CD14-positive monocyte (primary cell): ENCODE measurements at regions not wholly inside any gene's neighbourhood (a gene's known extent, or its start where the extent isn't known, plus 50 kb on each side); places are given as distances from the start of the nearest gene placed in this dataset.

Source experiments
- DNase-seq, 3 donors: peaks; one replicate each; pipeline ENCODE4 v3.0.0-alpha.2; 2011 to 2022
- H2AFZ ChIP-seq: 2 replicates; pipeline ENCODE4 v1.6.0; 2012; ENCODE audit warnings: mild to moderate bottlenecking, low read depth, low read length, inconsistent platforms; ENCODE audit not compliant: insufficient read depth, poor library complexity, severe bottlenecking
- H3K27ac ChIP-seq, 2 donors: 1 replicate in 1 of 2; 2 replicates in 1 of 2; pipeline ENCODE4 v1.5.1; 2012 to 2013; ENCODE audit warnings: low read length in 2 of 2, control low read depth in 1 of 2, inconsistent platforms in 1 of 2, low read depth in 1 of 2, mild to moderate bottlenecking in 1 of 2
- H3K27me3 ChIP-seq, 2 donors: one replicate each; pipeline versions ENCODE4 v1.6.0 to v1.6.1; 2011 to 2013; ENCODE audit warnings: low read length in 2 of 2; ENCODE audit not compliant: control insufficient read depth in 2 of 2, insufficient read depth in 2 of 2
- H3K36me3 ChIP-seq, 2 donors: replicated peaks in 1 of 2; 1 replicate in 1 of 2; 2 replicates in 1 of 2; pipeline versions ENCODE4 v1.5.1 to v1.6.1; 2012 to 2013; ENCODE audit warnings: low read length in 2 of 2, control low read depth in 1 of 2, inconsistent platforms in 1 of 2, mild to moderate bottlenecking in 1 of 2; ENCODE audit not compliant: insufficient read depth in 2 of 2, control insufficient read depth in 1 of 2
- H3K4me1 ChIP-seq, 2 donors: 1 replicate in 1 of 2; 2 replicates in 1 of 2; pipeline versions ENCODE4 v1.5.1 to v1.6.1; 2012 to 2013; ENCODE audit warnings: low read length in 2 of 2, control low read depth in 1 of 2, inconsistent platforms in 1 of 2, mild to moderate bottlenecking in 1 of 2, moderate library complexity in 1 of 2; ENCODE audit not compliant: insufficient read depth in 2 of 2, control insufficient read depth in 1 of 2
- H3K4me2 ChIP-seq: replicated peaks from 2 replicates; pipeline ENCODE3; 2012; ENCODE audit warnings: low read length, moderate library complexity, mild to moderate bottlenecking; ENCODE audit not compliant: poor library complexity, severe bottlenecking; ENCODE audit errors: extremely low read depth
- H3K4me3 ChIP-seq, 3 experiments: fragments of 200-600 bp in 1 of 3; sonication (generic) in 1 of 3; replicated peaks in 1 of 3; 1 replicate in 2 of 3; 2 replicates in 1 of 3; pipeline ENCODE4 v1.5.1; 2011 to 2013; ENCODE audit warnings: low read length in 3 of 3, mild to moderate bottlenecking in 3 of 3, control low read depth in 2 of 3, low read depth in 2 of 3, inconsistent platforms in 1 of 3, moderate library complexity in 1 of 3
- H3K79me2 ChIP-seq: 2 replicates; pipeline ENCODE4 v1.6.0; 2012; ENCODE audit warnings: mild to moderate bottlenecking, control low read depth, inconsistent platforms, low read length, moderate library complexity; ENCODE audit not compliant: insufficient read depth
- H3K9ac ChIP-seq: 2 replicates; pipeline ENCODE4 v1.6.0; 2017; ENCODE audit warnings: low read length, mild to moderate bottlenecking; ENCODE audit not compliant: insufficient read depth, poor library complexity, severe bottlenecking
- H3K9me3 ChIP-seq, 2 donors: replicated peaks in 1 of 2; 1 replicate in 1 of 2; 2 replicates in 1 of 2; pipeline versions ENCODE4 v1.5.1 to v1.6.1; 2012 to 2013; ENCODE audit warnings: low read length in 2 of 2, control low read depth in 1 of 2; ENCODE audit not compliant: control insufficient read depth in 1 of 2, insufficient read depth in 1 of 2
- H4K20me1 ChIP-seq: 2 replicates; pipeline ENCODE4 v1.6.0; 2012; ENCODE audit warnings: mild to moderate bottlenecking, low read length, control low read depth, moderate library complexity; ENCODE audit not compliant: insufficient read depth
- H3K27ac Mint-ChIP-seq, 7 donors: one replicate each; pipeline ENCODE4 v1.8.0; 2020; ENCODE audit warnings: mild to moderate bottlenecking in 7 of 7, mixed read lengths in 7 of 7, moderate library complexity in 6 of 7, inconsistent platforms in 2 of 7
- H3K27me3 Mint-ChIP-seq, 3 donors: one replicate each; pipeline ENCODE4 v1.8.0; 2021 to 2022; ENCODE audit warnings: low read depth in 3 of 3, mild to moderate bottlenecking in 3 of 3, mixed read lengths in 3 of 3, moderate library complexity in 3 of 3, inconsistent platforms in 1 of 3
- H3K36me3 Mint-ChIP-seq, 2 donors: one replicate each; pipeline ENCODE4 v1.8.0; 2020; ENCODE audit warnings: mixed read lengths in 2 of 2, inconsistent platforms in 1 of 2, mild to moderate bottlenecking in 1 of 2
- H3K4me1 Mint-ChIP-seq: one replicate; pipeline ENCODE4 v1.8.0; 2020; ENCODE audit warnings: mild to moderate bottlenecking, mixed read lengths
- H3K4me3 Mint-ChIP-seq, 2 donors: one replicate each; pipeline ENCODE4 v1.8.0; 2020; ENCODE audit warnings: mild to moderate bottlenecking in 2 of 2, mixed read lengths in 2 of 2, moderate library complexity in 1 of 2
- H3K9me3 Mint-ChIP-seq, 7 donors: one replicate each; pipeline ENCODE4 v1.8.0; 2020 to 2022; ENCODE audit warnings: mixed read lengths in 7 of 7, mild to moderate bottlenecking in 6 of 7, moderate library complexity in 6 of 7, inconsistent platforms in 2 of 7
- WGBS: methylation state at CpG from one replicate; pipeline ENCODE4 v1.1.5; 2013; ENCODE audit warnings: missing lambda C conversion rate; ENCODE audit not compliant: insufficient coverage; 5-methylcytosine and 5-hydroxymethylcytosine counted together
- intact Hi-C, 2 donors: fragments of 100-400 bp; cut with micrococcal nuclease; formaldehyde crosslinking; loops; one replicate each; pipeline versions ENCODE4 v1.15.0 to v1.15.1; 2023
- TF ChIP-seq, protein P1 (sequence below): fragments of 200-600 bp; IDR thresholded peaks from one replicate; pipeline ENCODE4 v1.8.0; 2022; ENCODE audit warnings: antibody characterized with exemption, mild to moderate bottlenecking

DNA sequence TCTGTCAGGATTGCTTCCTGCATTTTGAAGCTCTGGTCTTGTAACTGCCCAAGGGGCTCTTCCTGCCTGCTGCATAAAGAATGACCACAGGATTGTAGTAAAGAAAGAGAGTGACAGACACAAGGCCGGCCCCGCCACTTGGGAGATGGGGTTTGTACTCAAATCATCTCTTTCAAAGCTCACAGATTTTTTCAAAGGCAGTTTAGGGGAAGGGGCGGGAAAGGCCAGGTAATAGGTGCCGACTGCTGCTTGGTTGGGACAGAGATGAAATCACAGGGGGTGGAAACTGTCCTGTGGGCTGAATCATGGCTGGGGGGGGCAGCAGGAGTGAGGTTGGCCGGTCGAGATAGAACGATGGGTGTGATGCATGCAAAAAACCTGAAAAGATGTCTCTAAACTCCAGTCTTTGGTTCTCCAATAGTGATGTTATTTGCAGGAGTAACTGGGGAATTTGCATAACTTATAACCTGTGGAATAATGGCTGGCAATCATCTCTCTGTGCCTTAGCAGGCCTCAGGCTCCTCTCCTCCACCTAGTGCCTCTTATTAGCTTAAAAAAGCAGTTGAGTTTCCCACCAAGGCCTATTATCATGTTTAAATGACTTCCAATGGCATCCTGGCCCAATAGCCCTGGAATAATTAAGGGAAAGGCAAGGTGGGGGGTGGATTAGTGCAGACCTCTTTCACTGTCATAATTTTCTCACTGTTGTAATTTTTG is 778.4 kb upstream of the FRG1 start:
- Histone ChIP-seq H3K4me2 (no peak overlapping the region), H2AFZ (no peak overlapping the region), H3K27ac (no peak overlapping the region), H4K20me1 (no peaks in the 10 kb centered on the region), H3K4me3 (no peak overlapping the region), H3K9me3 (no peaks in the 10 kb centered on the region), H3K36me3 (no peaks in the 10 kb centered on the region), H3K9ac (no peak overlapping the region), H3K4me1 (no peaks in the 10 kb centered on the region), H3K27me3 (no peaks in the 10 kb centered on the region), H3K79me2 (no peaks in the 10 kb centered on the region)
- Mint-ChIP-seq H3K4me3 (no peak overlapping the region), H3K4me1 (no peaks in the 10 kb centered on the region), H3K27me3 (no peaks in the 10 kb centered on the region), H3K9me3 (peaks cover 0 to 5% (median 0%) of the 10 kb centered on the region in 7 donors), H3K27ac (no peak overlapping the region), H3K36me3 (no peaks in the 10 kb centered on the region)
- TF ChIP-seq, protein P1, sequence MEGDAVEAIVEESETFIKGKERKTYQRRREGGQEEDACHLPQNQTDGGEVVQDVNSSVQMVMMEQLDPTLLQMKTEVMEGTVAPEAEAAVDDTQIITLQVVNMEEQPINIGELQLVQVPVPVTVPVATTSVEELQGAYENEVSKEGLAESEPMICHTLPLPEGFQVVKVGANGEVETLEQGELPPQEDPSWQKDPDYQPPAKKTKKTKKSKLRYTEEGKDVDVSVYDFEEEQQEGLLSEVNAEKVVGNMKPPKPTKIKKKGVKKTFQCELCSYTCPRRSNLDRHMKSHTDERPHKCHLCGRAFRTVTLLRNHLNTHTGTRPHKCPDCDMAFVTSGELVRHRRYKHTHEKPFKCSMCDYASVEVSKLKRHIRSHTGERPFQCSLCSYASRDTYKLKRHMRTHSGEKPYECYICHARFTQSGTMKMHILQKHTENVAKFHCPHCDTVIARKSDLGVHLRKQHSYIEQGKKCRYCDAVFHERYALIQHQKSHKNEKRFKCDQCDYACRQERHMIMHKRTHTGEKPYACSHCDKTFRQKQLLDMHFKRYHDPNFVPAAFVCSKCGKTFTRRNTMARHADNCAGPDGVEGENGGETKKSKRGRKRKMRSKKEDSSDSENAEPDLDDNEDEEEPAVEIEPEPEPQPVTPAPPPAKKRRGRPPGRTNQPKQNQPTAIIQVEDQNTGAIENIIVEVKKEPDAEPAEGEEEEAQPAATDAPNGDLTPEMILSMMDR: no peak
- no peak for DNase-seq
- intact Hi-C loops: no loop called here
- WGBS: 30% methylated on average over 5 of the region's 7 CpGs

DNA sequence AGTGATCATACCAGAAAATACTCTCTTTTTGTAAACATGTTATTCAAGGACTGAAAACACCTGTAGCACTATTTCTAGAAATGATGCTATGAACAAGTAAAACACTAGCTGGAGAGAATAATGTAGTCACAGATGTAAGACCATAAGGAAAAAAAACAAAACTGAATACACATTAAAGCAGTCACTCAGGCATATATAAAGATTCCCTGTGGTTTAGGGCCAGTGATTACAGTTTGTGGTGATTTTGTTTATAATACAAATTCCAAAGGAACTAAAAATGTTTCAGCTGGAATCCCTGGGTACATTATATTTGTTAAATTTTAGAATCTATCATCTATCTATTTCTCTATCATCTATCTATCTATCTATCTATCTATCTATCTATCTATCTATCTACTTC is 777.8 kb upstream of the FRG1 start:
- H4K20me1 ChIP-seq: no peaks in the 10 kb centered on the region
- H3K27me3 ChIP-seq: no peaks in the 10 kb centered on the region
- H3K4me3 ChIP-seq: no peak overlapping the region
- TF ChIP-seq, protein P1: no peak
- H2AFZ ChIP-seq: no peak overlapping the region
- intact Hi-C loops: no loop called here
- no peaks in the 10 kb centered on the region for H3K4me1 Mint-ChIP-seq
- H3K4me1 ChIP-seq: no peaks in the 10 kb centered on the region
- no peak for DNase-seq
- H3K9me3 Mint-ChIP-seq: peaks cover 0 to 5% (median 0%) of the 10 kb centered on the region in 7 donors
- no peak overlapping the region for H3K9ac ChIP-seq
- no peak overlapping the region for H3K4me2 ChIP-seq
- H3K36me3 ChIP-seq: no peaks in the 10 kb centered on the region
- no peak overlapping the region for H3K27ac Mint-ChIP-seq
- no peaks in the 10 kb centered on the region for H3K79me2 ChIP-seq
- no peaks in the 10 kb centered on the region for H3K36me3 Mint-ChIP-seq
- no peaks in the 10 kb centered on the region for H3K9me3 ChIP-seq
- no peaks in the 10 kb centered on the region for H3K27me3 Mint-ChIP-seq
- no peak overlapping the region for H3K4me3 Mint-ChIP-seq
- no peak overlapping the region for H3K27ac ChIP-seq
